Gastroesophageal sphincter (tissue), 3 donors: ENCODE measurements at regions not wholly inside any gene's neighbourhood (a gene's known extent, or its start where the extent isn't known, plus 50 kb on each side); places are given as distances from the start of the nearest gene placed in this dataset.
"Not testable (repeated sequence)": the region's sequence is repeated elsewhere in the genome, so short reads cannot be mapped to it uniquely, and the experiment has no call there.

Experiments
- EP300 ChIP-seq: sonication (generic); formaldehyde crosslinking; IDR thresholded peaks from one replicate; pipeline ENCODE4 v1.6.1; 2017; ENCODE audit warnings: antibody characterized with exemption, mild to moderate bottlenecking
- POLR2A ChIP-seq, 2 donors: fragments of 450-650 bp; IDR thresholded peaks; one replicate each; pipeline ENCODE4 v1.6.1; 2017; ENCODE audit warnings: antibody characterized with exemption in 2 of 2, mild to moderate bottlenecking in 2 of 2, moderate library complexity in 1 of 2
- TF ChIP-seq, protein P1 (sequence below), 4 experiments: fragments of 200-600 bp in 2 of 4; fragments of 450-650 bp in 2 of 4; sonication (generic) in 1 of 4; IDR thresholded peaks; one replicate each; pipeline ENCODE4 v1.5.1; 2017 to 2019; ENCODE audit warnings: antibody characterized with exemption in 4 of 4, mild to moderate bottlenecking in 2 of 4, moderate library complexity in 2 of 4

DNA sequence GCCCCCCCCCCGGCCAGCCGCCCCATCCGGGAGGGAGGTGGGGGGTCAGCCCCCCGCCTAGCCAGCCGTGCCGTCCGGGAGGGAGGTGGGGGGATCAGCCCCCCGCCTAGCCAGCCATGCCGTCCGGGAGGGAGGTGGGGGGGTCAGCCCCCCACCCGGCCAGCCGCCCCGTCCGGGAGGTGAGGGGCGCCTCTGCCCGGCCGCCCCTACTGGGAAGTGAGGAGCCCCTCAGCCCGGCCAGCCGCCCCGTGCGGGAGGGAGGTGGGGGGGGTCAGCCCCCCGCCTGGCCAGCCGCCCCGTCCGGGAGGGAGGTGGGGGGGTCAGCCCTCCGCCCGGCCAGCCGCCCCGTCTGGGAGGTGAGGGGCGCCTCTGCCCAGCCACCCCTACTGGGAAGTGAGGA is 150.4 kb upstream of the ALDH1B1 start:
- TF ChIP-seq, protein P1, sequence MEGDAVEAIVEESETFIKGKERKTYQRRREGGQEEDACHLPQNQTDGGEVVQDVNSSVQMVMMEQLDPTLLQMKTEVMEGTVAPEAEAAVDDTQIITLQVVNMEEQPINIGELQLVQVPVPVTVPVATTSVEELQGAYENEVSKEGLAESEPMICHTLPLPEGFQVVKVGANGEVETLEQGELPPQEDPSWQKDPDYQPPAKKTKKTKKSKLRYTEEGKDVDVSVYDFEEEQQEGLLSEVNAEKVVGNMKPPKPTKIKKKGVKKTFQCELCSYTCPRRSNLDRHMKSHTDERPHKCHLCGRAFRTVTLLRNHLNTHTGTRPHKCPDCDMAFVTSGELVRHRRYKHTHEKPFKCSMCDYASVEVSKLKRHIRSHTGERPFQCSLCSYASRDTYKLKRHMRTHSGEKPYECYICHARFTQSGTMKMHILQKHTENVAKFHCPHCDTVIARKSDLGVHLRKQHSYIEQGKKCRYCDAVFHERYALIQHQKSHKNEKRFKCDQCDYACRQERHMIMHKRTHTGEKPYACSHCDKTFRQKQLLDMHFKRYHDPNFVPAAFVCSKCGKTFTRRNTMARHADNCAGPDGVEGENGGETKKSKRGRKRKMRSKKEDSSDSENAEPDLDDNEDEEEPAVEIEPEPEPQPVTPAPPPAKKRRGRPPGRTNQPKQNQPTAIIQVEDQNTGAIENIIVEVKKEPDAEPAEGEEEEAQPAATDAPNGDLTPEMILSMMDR (IDR thresholded peaks at IDR 0.05), result not testable (repeated sequence)
- not testable (repeated sequence) for TF ChIP-seq EP300; POLR2A (IDR thresholded peaks at IDR 0.05)
